H9 (cell line): ENCODE measurements at regions not wholly inside any gene's neighbourhood (a gene's known extent, or its start where the extent isn't known, plus 50 kb on each side); places are given as distances from the start of the nearest gene placed in this dataset.

Source experiments
- DNase-seq: peaks from one replicate; pipeline ENCODE4 v3.0.0-alpha.2; 2017
- H2AFZ ChIP-seq: one replicate; pipeline ENCODE4 v1.6.1; 2013; ENCODE audit warnings: mild to moderate bottlenecking, low read length, control low read depth, moderate library complexity
- H2AK5ac ChIP-seq: 2 replicates; pipeline ENCODE4 v1.6.1; 2013; ENCODE audit warnings: low read length, control low read depth, mixed read lengths; ENCODE audit not compliant: insufficient read length
- H2BK120ac ChIP-seq: one replicate; pipeline ENCODE4 v1.6.1; 2013; ENCODE audit warnings: low read depth, mild to moderate bottlenecking, low read length, control low read depth, inconsistent platforms; ENCODE audit not compliant: poor library complexity, severe bottlenecking
- H2BK12ac ChIP-seq: 2 replicates; pipeline ENCODE4 v1.6.1; 2013; ENCODE audit warnings: low read length, control low read depth, mixed read lengths, low read depth; ENCODE audit not compliant: insufficient read length
- H2BK15ac ChIP-seq: 2 replicates; pipeline ENCODE4 v1.6.1; 2013; ENCODE audit warnings: low read depth, low read length, control low read depth
- H2BK20ac ChIP-seq: one replicate; pipeline ENCODE4 v1.6.1; 2013; ENCODE audit warnings: low read depth, mild to moderate bottlenecking, low read length, control low read depth, inconsistent platforms; ENCODE audit not compliant: poor library complexity, severe bottlenecking
- H2BK5ac ChIP-seq: 2 replicates; pipeline ENCODE4 v1.6.1; 2013; ENCODE audit warnings: low read length, control low read depth, mixed read lengths; ENCODE audit not compliant: insufficient read length
- H3K14ac ChIP-seq: 2 replicates; pipeline ENCODE4 v1.6.1; 2013; ENCODE audit warnings: low read length, control low read depth; ENCODE audit not compliant: insufficient read depth
- H3K18ac ChIP-seq: 2 replicates; pipeline ENCODE4 v1.6.1; 2013; ENCODE audit warnings: low read depth, mild to moderate bottlenecking, mixed read lengths, low read length, control low read depth; ENCODE audit not compliant: insufficient read length
- H3K23ac ChIP-seq: 2 replicates; pipeline ENCODE4 v1.6.1; 2013; ENCODE audit warnings: low read length, control low read depth, mixed read lengths, low read depth; ENCODE audit not compliant: insufficient read length
- H3K23me2 ChIP-seq: 2 replicates; pipeline ENCODE4 v1.6.1; 2013; ENCODE audit warnings: low read depth, mild to moderate bottlenecking, mixed read lengths, low read length, control low read depth; ENCODE audit not compliant: insufficient read length, poor library complexity, severe bottlenecking
- H3K27ac ChIP-seq: 2 replicates; pipeline ENCODE4 v1.5.1; 2013; ENCODE audit warnings: low read length, control low read depth, mixed read lengths, low read depth; ENCODE audit not compliant: insufficient read length
- H3K27me3 ChIP-seq: 2 replicates; pipeline ENCODE4 v1.6.1; 2013; ENCODE audit warnings: low read length, control low read depth, inconsistent platforms; ENCODE audit not compliant: insufficient read depth
- H3K4ac ChIP-seq: 2 replicates; pipeline ENCODE4 v1.6.1; 2013; ENCODE audit warnings: low read depth, mild to moderate bottlenecking, control low read depth, inconsistent platforms, low read length, moderate library complexity
- H3K4me1 ChIP-seq: 2 replicates; pipeline ENCODE4 v1.6.1; 2013; ENCODE audit warnings: low read length, control low read depth, inconsistent platforms; ENCODE audit not compliant: insufficient read depth
- H3K4me2 ChIP-seq: 2 replicates; pipeline ENCODE4 v1.6.1; 2013; ENCODE audit warnings: low read length, control low read depth, mixed read lengths; ENCODE audit not compliant: insufficient read length, insufficient read depth
- H3K56ac ChIP-seq: 2 replicates; pipeline ENCODE4 v1.6.1; 2013; ENCODE audit warnings: low read depth, mild to moderate bottlenecking, mixed read lengths, low read length, control low read depth; ENCODE audit not compliant: insufficient read length
- H3K79me1 ChIP-seq: 2 replicates; pipeline ENCODE4 v1.6.1; 2013; ENCODE audit warnings: low read depth, mild to moderate bottlenecking, moderate library complexity, low read length, control low read depth, inconsistent platforms; ENCODE audit not compliant: insufficient read depth, poor library complexity, severe bottlenecking
- H3K79me2 ChIP-seq: 2 replicates; pipeline ENCODE4 v1.6.1; 2013; ENCODE audit warnings: low read length, control low read depth, inconsistent platforms; ENCODE audit not compliant: insufficient read depth
- H3K9ac ChIP-seq: 2 replicates; pipeline ENCODE4 v1.6.1; 2013; ENCODE audit warnings: low read length, control low read depth, mixed read lengths; ENCODE audit not compliant: insufficient read length; ENCODE audit errors: extremely low read depth
- H3K9me3 ChIP-seq: one replicate; pipeline ENCODE4 v1.6.1; 2013; ENCODE audit warnings: low read depth, low read length, inconsistent platforms; ENCODE audit not compliant: control insufficient read depth
- H3T11ph ChIP-seq: one replicate; pipeline ENCODE4 v1.6.1; 2013; ENCODE audit warnings: mild to moderate bottlenecking, low read length, control low read depth, inconsistent platforms
- H4K20me1 ChIP-seq: one replicate; pipeline ENCODE4 v1.6.1; 2013; ENCODE audit not compliant: control insufficient read depth, insufficient read length, insufficient read depth
- H4K5ac ChIP-seq: 2 replicates; pipeline ENCODE4 v1.6.1; 2013; ENCODE audit warnings: low read depth, mild to moderate bottlenecking, mixed read lengths, low read length, control low read depth; ENCODE audit not compliant: insufficient read length
- H4K8ac ChIP-seq: replicated peaks from 2 replicates; pipeline ENCODE4 v1.6.1; 2013; ENCODE audit warnings: low read length, control low read depth, mixed read lengths, low read depth; ENCODE audit not compliant: insufficient read length
- H4K91ac ChIP-seq: 2 replicates; pipeline ENCODE4 v1.6.1; 2013; ENCODE audit warnings: low read depth, mild to moderate bottlenecking, moderate library complexity, mixed read lengths, low read length, control low read depth; ENCODE audit not compliant: insufficient read length
- H3K27ac Mint-ChIP-seq, 3 experiments: 2 replicates in 2 of 3; 3 replicates in 1 of 3; pipeline ENCODE4 v1.8.0; 2020 to 2021; ENCODE audit warnings: mixed read lengths in 3 of 3, mild to moderate bottlenecking in 1 of 3, moderate library complexity in 1 of 3
- H3K27me3 Mint-ChIP-seq: 2 replicates; pipeline ENCODE4 v1.8.0; 2021; ENCODE audit warnings: low read depth, mild to moderate bottlenecking, moderate library complexity, mixed read lengths
- H3K36me3 Mint-ChIP-seq, 3 experiments: 2 replicates in 2 of 3; 3 replicates in 1 of 3; pipeline ENCODE4 v1.8.0; 2020 to 2021; ENCODE audit warnings: low read depth in 3 of 3, mixed read lengths in 3 of 3; ENCODE audit not compliant: insufficient read depth in 1 of 3
- H3K4me1 Mint-ChIP-seq, 2 experiments: 2 replicates each; pipeline ENCODE4 v1.8.0; 2020; ENCODE audit warnings: mixed read lengths in 2 of 2
- H3K4me3 Mint-ChIP-seq, 2 experiments: 2 replicates in 1 of 2; 3 replicates in 1 of 2; pipeline ENCODE4 v1.8.0; 2020 to 2021; ENCODE audit warnings: mild to moderate bottlenecking in 2 of 2, mixed read lengths in 2 of 2, moderate library complexity in 1 of 2
- H3K9me3 Mint-ChIP-seq, 2 experiments: 2 replicates in 1 of 2; 3 replicates in 1 of 2; pipeline ENCODE4 v1.8.0; 2020; ENCODE audit warnings: mild to moderate bottlenecking in 2 of 2, mixed read lengths in 2 of 2, moderate library complexity in 1 of 2
- WGBS: extraction: QIAGEN DNeasy Blood & Tissue Kit; methylation state at CpG from one replicate; pipeline ENCODE4 v1.1.7; 2013; ENCODE audit warnings: missing lambda C conversion rate, low lambda C conversion rate, mixed read lengths; ENCODE audit not compliant: insufficient read length; ENCODE audit errors: extremely low coverage; 5-methylcytosine and 5-hydroxymethylcytosine counted together
- TF ChIP-seq, protein P1 (sequence below): fragments of 200-600 bp; sonication (generic); conservative IDR thresholded peaks from 3 replicates; pipeline ENCODE4 v1.8.0; 2021; ENCODE audit warnings: antibody characterized with exemption, mild to moderate bottlenecking

DNA sequence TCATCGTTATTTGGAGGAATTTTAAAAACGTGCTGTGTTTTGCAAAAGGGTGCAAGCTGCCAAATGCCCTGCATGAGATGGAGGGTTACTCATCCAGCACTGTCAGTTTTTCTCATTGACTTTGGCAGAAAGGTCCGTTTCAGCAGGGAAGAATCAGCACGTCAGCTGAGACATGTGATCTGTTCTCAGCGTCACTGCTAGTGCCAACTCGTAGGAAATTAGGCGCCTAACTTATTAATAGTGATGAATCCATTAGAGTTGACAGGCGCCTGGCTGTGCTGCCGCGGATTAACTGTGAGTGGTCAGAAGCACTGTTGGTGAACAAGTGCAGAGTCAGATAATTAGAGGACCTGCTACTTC, 175.5 kb upstream of the FOXQ1 start:
- Histone ChIP-seq H3K9me3 (no peaks in the 10 kb centered on the region), H2BK5ac (no peak overlapping the region), H2AFZ (no peak overlapping the region), H3K23me2 (no peaks in the 10 kb centered on the region), H3K79me1 (no peaks in the 10 kb centered on the region), H3K9ac (no peak overlapping the region), H2BK20ac (no peak overlapping the region), H3K14ac (no peak overlapping the region), H2AK5ac (no peak overlapping the region), H2BK15ac (no peak overlapping the region), H3K27me3 (no peaks in the 10 kb centered on the region), H4K91ac (no peak overlapping the region), H2BK120ac (no peak overlapping the region), H3K27ac (no peak overlapping the region), H2BK12ac (no peak overlapping the region), H3K56ac (no peak overlapping the region), H4K20me1 (no peaks in the 10 kb centered on the region), H3K4me1 (no peaks in the 10 kb centered on the region), H3K79me2 (no peaks in the 10 kb centered on the region), H3K23ac (no peak overlapping the region), H4K5ac (no peak overlapping the region), H3K18ac (no peak overlapping the region), H3K4me2 (no peak overlapping the region), H3K4ac (no peak overlapping the region), H4K8ac (no peak overlapping the region), H3T11ph (no peak overlapping the region)
- peaks cover 4% of the 10 kb centered on the region for H3K27me3 Mint-ChIP-seq
- TF ChIP-seq, protein P1, sequence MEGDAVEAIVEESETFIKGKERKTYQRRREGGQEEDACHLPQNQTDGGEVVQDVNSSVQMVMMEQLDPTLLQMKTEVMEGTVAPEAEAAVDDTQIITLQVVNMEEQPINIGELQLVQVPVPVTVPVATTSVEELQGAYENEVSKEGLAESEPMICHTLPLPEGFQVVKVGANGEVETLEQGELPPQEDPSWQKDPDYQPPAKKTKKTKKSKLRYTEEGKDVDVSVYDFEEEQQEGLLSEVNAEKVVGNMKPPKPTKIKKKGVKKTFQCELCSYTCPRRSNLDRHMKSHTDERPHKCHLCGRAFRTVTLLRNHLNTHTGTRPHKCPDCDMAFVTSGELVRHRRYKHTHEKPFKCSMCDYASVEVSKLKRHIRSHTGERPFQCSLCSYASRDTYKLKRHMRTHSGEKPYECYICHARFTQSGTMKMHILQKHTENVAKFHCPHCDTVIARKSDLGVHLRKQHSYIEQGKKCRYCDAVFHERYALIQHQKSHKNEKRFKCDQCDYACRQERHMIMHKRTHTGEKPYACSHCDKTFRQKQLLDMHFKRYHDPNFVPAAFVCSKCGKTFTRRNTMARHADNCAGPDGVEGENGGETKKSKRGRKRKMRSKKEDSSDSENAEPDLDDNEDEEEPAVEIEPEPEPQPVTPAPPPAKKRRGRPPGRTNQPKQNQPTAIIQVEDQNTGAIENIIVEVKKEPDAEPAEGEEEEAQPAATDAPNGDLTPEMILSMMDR, result no peak
- DNase-seq, result no peak
- no peak overlapping the region for H3K4me3 Mint-ChIP-seq
- no peaks in the 10 kb centered on the region; a peak in 2 of 7 replicates for H3K36me3 Mint-ChIP-seq
- H3K4me1 Mint-ChIP-seq, result peaks cover 0 to 4% of the 10 kb centered on the region in 2 experiments; a peak in 1 of 4 replicates
- WGBS, result no CpG with 5 or more reads among the region's 10 CpGs
- H3K9me3 Mint-ChIP-seq, result peaks cover 0 to 5% of the 10 kb centered on the region in 2 experiments; a peak in 4 of 5 replicates
- H3K27ac Mint-ChIP-seq, result no peak overlapping the region
